ENCODE measurements at regions not wholly inside any gene's neighbourhood (a gene's known extent, or its start where the extent isn't known, plus 50 kb on each side); places are given as distances from the start of the nearest gene placed in this dataset.

DNA sequence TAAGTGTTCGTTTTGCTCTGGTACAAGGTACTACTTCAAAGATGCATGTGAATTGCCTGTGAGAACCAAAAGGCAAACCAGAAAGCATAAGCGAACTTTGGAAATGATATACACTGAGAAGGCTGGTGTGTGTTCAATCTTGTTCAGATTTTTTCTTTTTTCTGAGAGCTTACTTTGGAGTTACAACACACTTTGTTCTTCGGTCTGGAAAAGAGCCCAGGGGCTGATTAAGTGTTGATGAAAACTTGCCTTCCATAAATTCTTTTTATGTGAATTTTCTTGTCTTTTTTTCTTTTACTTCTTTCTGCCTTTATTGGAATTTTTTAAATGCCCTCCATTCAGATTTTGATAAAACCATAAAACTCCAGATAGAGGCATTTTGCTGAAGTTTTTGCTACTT, 395.1 kb upstream of the SASH1 start:
- H3K36me3 ChIP-seq (ENCODE audit: control insufficient read depth in 2 of 3, insufficient read depth in 3 of 3, low read length in 3 of 3): no peaks in the 10 kb centered on the region
- H3K27ac ChIP-seq (ENCODE audit: low read depth in 2 of 2, low read length in 2 of 2): no peak overlapping the region
- H3K4me3 ChIP-seq (ENCODE audit: low read length in 3 of 3): no peak overlapping the region
- TF ChIP-seq, protein P1, sequence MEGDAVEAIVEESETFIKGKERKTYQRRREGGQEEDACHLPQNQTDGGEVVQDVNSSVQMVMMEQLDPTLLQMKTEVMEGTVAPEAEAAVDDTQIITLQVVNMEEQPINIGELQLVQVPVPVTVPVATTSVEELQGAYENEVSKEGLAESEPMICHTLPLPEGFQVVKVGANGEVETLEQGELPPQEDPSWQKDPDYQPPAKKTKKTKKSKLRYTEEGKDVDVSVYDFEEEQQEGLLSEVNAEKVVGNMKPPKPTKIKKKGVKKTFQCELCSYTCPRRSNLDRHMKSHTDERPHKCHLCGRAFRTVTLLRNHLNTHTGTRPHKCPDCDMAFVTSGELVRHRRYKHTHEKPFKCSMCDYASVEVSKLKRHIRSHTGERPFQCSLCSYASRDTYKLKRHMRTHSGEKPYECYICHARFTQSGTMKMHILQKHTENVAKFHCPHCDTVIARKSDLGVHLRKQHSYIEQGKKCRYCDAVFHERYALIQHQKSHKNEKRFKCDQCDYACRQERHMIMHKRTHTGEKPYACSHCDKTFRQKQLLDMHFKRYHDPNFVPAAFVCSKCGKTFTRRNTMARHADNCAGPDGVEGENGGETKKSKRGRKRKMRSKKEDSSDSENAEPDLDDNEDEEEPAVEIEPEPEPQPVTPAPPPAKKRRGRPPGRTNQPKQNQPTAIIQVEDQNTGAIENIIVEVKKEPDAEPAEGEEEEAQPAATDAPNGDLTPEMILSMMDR (IDR thresholded peaks at IDR 0.05; ENCODE audit: borderline replicate concordance, extremely low read depth, insufficient read depth): no peak
- H3K27me3 ChIP-seq (ENCODE audit: control insufficient read depth, insufficient read depth, low read length): no peaks in the 10 kb centered on the region
- no peak overlapping the region for H3K9ac ChIP-seq (ENCODE audit: low read length in 3 of 3)
- peaks cover 0 to 3% (median 0%) of the 10 kb centered on the region in 3 donors for H3K4me1 ChIP-seq (ENCODE audit: control insufficient read depth in 2 of 3, insufficient read depth in 2 of 3, low read depth in 1 of 3, low read length in 3 of 3)
- H3K9me3 ChIP-seq (ENCODE audit: control insufficient read depth in 2 of 3, insufficient read depth in 1 of 3, low read length in 3 of 3): no peaks in the 10 kb centered on the region
- intact Hi-C loops (cut with DNase I): no loop called here
- peak in 1 of 5 donors; percentile 34 for DNase-seq
- FAIRE-seq: no peak

DNA sequence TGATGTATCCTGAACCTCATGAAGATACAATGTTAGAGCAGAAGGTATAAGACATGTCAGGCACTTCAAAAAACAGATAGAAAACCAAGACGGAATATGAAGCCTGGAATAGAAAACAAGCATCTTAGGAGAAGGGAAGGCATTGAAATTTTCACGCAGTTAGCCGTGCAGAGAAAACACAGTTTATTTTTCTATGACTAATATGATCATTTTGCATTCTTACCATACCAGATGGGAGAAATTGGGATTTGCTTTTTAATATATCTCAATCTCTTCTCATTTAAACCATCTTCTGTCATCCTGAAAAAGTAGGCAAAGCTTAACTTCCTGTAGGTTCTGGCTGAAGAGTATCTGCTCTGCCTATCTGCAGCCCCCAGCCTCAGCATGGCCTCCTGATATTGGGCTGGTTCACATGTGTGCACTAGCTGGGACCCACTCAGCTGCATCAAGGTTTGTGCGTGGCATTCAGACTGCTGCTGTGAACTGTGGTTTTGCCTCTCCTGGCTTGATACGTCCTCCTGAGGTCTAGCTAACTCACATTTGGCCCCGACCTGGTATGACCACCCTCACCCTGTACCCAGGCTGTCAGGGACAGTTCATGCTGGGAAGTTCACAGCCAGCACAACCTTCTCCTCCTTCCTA, 392.5 kb upstream of the SASH1 start:
- Histone ChIP-seq H3K4me1 (ENCODE audit: control insufficient read depth in 2 of 3, insufficient read depth in 2 of 3, low read depth in 1 of 3, low read length in 3 of 3) (peaks cover 0 to 3% (median 0%) of the 10 kb centered on the region in 3 donors), H3K36me3 (ENCODE audit: control insufficient read depth in 2 of 3, insufficient read depth in 3 of 3, low read length in 3 of 3) (no peaks in the 10 kb centered on the region), H3K27me3 (ENCODE audit: control insufficient read depth, insufficient read depth, low read length) (no peaks in the 10 kb centered on the region), H3K27ac (ENCODE audit: low read depth in 2 of 2, low read length in 2 of 2) (peak overlapping the region in 1 of 2 donors; percentile 37), H3K9me3 (ENCODE audit: control insufficient read depth in 2 of 3, insufficient read depth in 1 of 3, low read length in 3 of 3) (no peaks in the 10 kb centered on the region), H3K9ac (ENCODE audit: low read length in 3 of 3) (no peak overlapping the region), H3K4me3 (ENCODE audit: low read length in 3 of 3) (no peak overlapping the region)
- TF ChIP-seq, protein P1 (IDR thresholded peaks at IDR 0.05; ENCODE audit: borderline replicate concordance, extremely low read depth, insufficient read depth): no peak
- FAIRE-seq (no peak), DNase-seq (no peak)
- intact Hi-C loops (cut with DNase I): no loop called here

DNA sequence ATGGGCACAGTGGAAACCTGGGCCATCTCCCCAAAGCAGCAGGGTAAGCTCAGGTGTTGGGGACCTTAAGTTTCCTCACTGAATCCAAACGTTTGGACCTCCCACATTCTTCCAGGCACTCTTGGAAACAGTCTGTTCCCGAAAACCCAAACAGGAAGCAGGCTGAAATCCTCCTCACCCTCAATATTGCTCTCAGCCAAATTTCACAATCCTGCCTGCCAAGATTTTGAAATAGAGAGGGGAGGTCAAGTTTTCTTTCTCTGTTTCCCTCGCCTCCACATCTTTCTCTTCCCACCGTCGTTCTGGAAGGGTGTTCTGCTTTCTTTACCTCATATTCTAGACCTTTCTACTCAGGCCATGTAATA, 392.0 kb upstream of the SASH1 start:
- TF ChIP-seq, protein P1 (IDR thresholded peaks at IDR 0.05; ENCODE audit: borderline replicate concordance, extremely low read depth, insufficient read depth): no peak
- Histone ChIP-seq H3K4me3 (ENCODE audit: low read length in 3 of 3) (no peak overlapping the region), H3K9ac (ENCODE audit: low read length in 3 of 3) (no peak overlapping the region), H3K27ac (ENCODE audit: low read depth in 2 of 2, low read length in 2 of 2) (no peak overlapping the region), H3K9me3 (ENCODE audit: control insufficient read depth in 2 of 3, insufficient read depth in 1 of 3, low read length in 3 of 3) (no peaks in the 10 kb centered on the region), H3K27me3 (ENCODE audit: control insufficient read depth, insufficient read depth, low read length) (no peaks in the 10 kb centered on the region), H3K4me1 (ENCODE audit: control insufficient read depth in 2 of 3, insufficient read depth in 2 of 3, low read depth in 1 of 3, low read length in 3 of 3) (peaks cover 0 to 3% (median 0%) of the 10 kb centered on the region in 3 donors), H3K36me3 (ENCODE audit: control insufficient read depth in 2 of 3, insufficient read depth in 3 of 3, low read length in 3 of 3) (no peaks in the 10 kb centered on the region)
- FAIRE-seq (no peak), DNase-seq (peak in 1 of 5 donors; percentile 27)
- intact Hi-C loops (cut with DNase I): no loop called here

DNA sequence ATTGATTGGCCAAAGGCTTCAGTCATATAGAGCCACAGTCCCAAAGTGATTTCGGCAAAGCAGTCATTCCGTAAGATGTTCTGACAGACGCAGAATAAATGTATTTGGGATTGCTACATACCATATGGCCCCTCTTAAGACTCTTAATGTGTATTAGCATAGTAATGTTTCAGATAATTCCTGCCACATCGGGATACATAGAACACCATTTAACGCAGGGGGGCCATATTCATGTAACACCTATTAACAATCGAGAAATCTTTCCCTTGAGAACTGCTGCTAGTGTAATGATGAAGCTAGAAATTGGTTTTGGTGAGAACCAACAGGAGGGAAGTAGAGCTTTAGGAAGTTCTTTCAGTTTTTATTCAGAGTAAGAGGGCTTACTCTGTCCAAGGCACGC, 390.9 kb upstream of the SASH1 start:
- Histone ChIP-seq H3K36me3 (ENCODE audit: control insufficient read depth in 2 of 3, insufficient read depth in 3 of 3, low read length in 3 of 3) (no peaks in the 10 kb centered on the region), H3K4me1 (ENCODE audit: control insufficient read depth in 2 of 3, insufficient read depth in 2 of 3, low read depth in 1 of 3, low read length in 3 of 3) (peaks cover 0 to 3% (median 0%) of the 10 kb centered on the region in 3 donors), H3K27me3 (ENCODE audit: control insufficient read depth, insufficient read depth, low read length) (no peaks in the 10 kb centered on the region), H3K27ac (ENCODE audit: low read depth in 2 of 2, low read length in 2 of 2) (no peak overlapping the region), H3K9ac (ENCODE audit: low read length in 3 of 3) (no peak overlapping the region), H3K4me3 (ENCODE audit: low read length in 3 of 3) (no peak overlapping the region), H3K9me3 (ENCODE audit: control insufficient read depth in 2 of 3, insufficient read depth in 1 of 3, low read length in 3 of 3) (no peaks in the 10 kb centered on the region)
- DNase-seq (no peak), FAIRE-seq (no peak)
- TF ChIP-seq, protein P1 (IDR thresholded peaks at IDR 0.05; ENCODE audit: borderline replicate concordance, extremely low read depth, insufficient read depth): no peak
- intact Hi-C loops (cut with DNase I): no loop called here

Measured in kidney (tissue), 13 donors.